ENCODE measurements at regions not wholly inside any gene's neighbourhood (a gene's known extent, or its start where the extent isn't known, plus 50 kb on each side); places are given as distances from the start of the nearest gene placed in this dataset.
"Not testable (repeated sequence)": the region's sequence is repeated elsewhere in the genome, so short reads cannot be mapped to it uniquely, and the experiment has no call there.

- not testable (repeated sequence) for DNase-seq
Measured at GRCh38 chr13:22927845-22928244, 252.9 kb upstream of the SGCG start.

- DNase-seq: no peak
Measured at GRCh38 chr13:22929381-22930126, 251.2 kb upstream of the SGCG start.

GRCh38 chr13:22931576-22931975 is 249.2 kb upstream of the SGCG start:
- DNase-seq: no peak

GRCh38 chr13:22932632-22933412 is 248.0 kb upstream of the SGCG start:
- DNase-seq: not testable (repeated sequence)

- DNase-seq: no peak
Measured at GRCh38 chr13:22933571-22934181, 247.1 kb upstream of the SGCG start.

- DNase-seq: no peak
Measured at GRCh38 chr13:22934744-22935523, 245.8 kb upstream of the SGCG start.

GRCh38 chr13:22936228-22936627 is 244.6 kb upstream of the SGCG start:
- no peak for DNase-seq

- DNase-seq: no peak
Measured at GRCh38 chr13:22937241-22937640, 243.5 kb upstream of the SGCG start.

- DNase-seq: no peak
Measured at GRCh38 chr13:22937953-22938352, 242.8 kb upstream of the SGCG start.

- DNase-seq: no peak
Measured at GRCh38 chr13:22938576-22938975, 242.2 kb upstream of the SGCG start.

GRCh38 chr13:22939157-22939556 is 241.6 kb upstream of the SGCG start:
- no peak for DNase-seq

- no peak for DNase-seq
Measured at GRCh38 chr13:22940090-22940710, 240.6 kb upstream of the SGCG start.

GRCh38 chr13:22940736-22941135 is 240.0 kb upstream of the SGCG start:
- no peak for DNase-seq

- not testable (repeated sequence) for DNase-seq
Measured at GRCh38 chr13:22941495-22941894, 239.3 kb upstream of the SGCG start.

GRCh38 chr13:22942831-22943230 is 237.9 kb upstream of the SGCG start:
- not testable (repeated sequence) for DNase-seq

GRCh38 chr13:22944378-22944777 is 236.4 kb upstream of the SGCG start:
- no peak for DNase-seq

GRCh38 chr13:22945321-22946226 is 235.2 kb upstream of the SGCG start:
- no peak for DNase-seq

- no peak for DNase-seq
Measured at GRCh38 chr13:22948421-22948820, 232.4 kb upstream of the SGCG start.

GRCh38 chr13:22952018-22952417 is 228.8 kb upstream of the SGCG start:
- not testable (repeated sequence) for DNase-seq

GRCh38 chr13:22955147-22955546 is 225.6 kb upstream of the SGCG start:
- DNase-seq: not testable (repeated sequence)

- DNase-seq: not testable (repeated sequence)
Measured at GRCh38 chr13:22956456-22957115, 224.2 kb upstream of the SGCG start.

Data from activated CD4-positive, alpha-beta T cell treated with anti-CD3 and anti-CD28 coated beads for 4 hours (primary cell).